ENCODE measurements at regions not wholly inside any gene's neighbourhood (a gene's known extent, or its start where the extent isn't known, plus 50 kb on each side); places are given as distances from the start of the nearest gene placed in this dataset. TPM values are rescaled to one million over a fixed set of nuclear protein-coding genes. Genes with fewer than 3 reads are reported as not detected.

- 87 to 95% (median 89%) methylated on average over 5 of the region's 5 CpGs for WGBS, 3 donors
- no peak overlapping the region for H3K4me3 ChIP-seq
- H3K27me3 ChIP-seq: no peaks in the 10 kb centered on the region
- intact Hi-C loops (cut with DNase I): loop anchor here in 3 of 4 donors (5.0 to 10.0 kb wide), 3 partner anchors 100 to 160 kb away; partner anchors contain the start of gene CCL1 (in 2 of the 3)
- no peak overlapping the region for H3K27ac ChIP-seq
- H3K4me1 ChIP-seq (ENCODE audit: insufficient read depth): no peaks in the 10 kb centered on the region
- TF ChIP-seq POLR2A (IDR thresholded peaks at IDR 0.05): no peak
- TF ChIP-seq EP300 (IDR thresholded peaks at IDR 0.05): no peak
- TF ChIP-seq CTCF (IDR thresholded peaks at IDR 0.05): no peak
- H3K36me3 ChIP-seq: no peaks in the 10 kb centered on the region
- H3K9me3 ChIP-seq: no peaks in the 10 kb centered on the region
- no peak for DNase-seq
These were observed 50.7 kb upstream of the CCL2 start for GRCh38 chr17:34204402-34204801.

Small RNA genes lying in the stretch of these regions (small RNA-seq; reads per million reads assigned to genes)
- gene RNA5SP438: not detected
